Lung (tissue), 11 donors: ENCODE measurements at regions not wholly inside any gene's neighbourhood (a gene's known extent, or its start where the extent isn't known, plus 50 kb on each side); places are given as distances from the start of the nearest gene placed in this dataset.

ENCODE experiments used
- ATAC-seq: fragments of 200-7000 bp; cut with Tn5 transposase; one replicate; pipeline ENCODE4 v1.9.1; 2020; ENCODE audit warnings: moderate number of reproducible peaks; ENCODE audit not compliant: insufficient read depth, low FRiP score
- DNase-seq, 3 donors: peaks; one replicate each; pipeline ENCODE4 v3.0.0-alpha.2; 2013 to 2017
- H3K27ac ChIP-seq, 2 donors: one replicate each; pipeline ENCODE4 v1.5.1; 2013; ENCODE audit warnings: mild to moderate bottlenecking in 2 of 2, moderate library complexity in 2 of 2, control low read depth in 1 of 2, inconsistent platforms in 1 of 2, low read depth in 1 of 2, low read length in 1 of 2
- H3K27me3 ChIP-seq, 3 donors: one replicate each; pipeline ENCODE4 v1.5.1; 2013; ENCODE audit warnings: low read length in 2 of 3; ENCODE audit not compliant: control insufficient read depth in 3 of 3, insufficient read depth in 3 of 3
- H3K36me3 ChIP-seq, 4 donors: one replicate each; pipeline ENCODE4 v1.5.1; 2013; ENCODE audit warnings: low read length in 4 of 4, mild to moderate bottlenecking in 1 of 4, moderate library complexity in 1 of 4; ENCODE audit not compliant: control insufficient read depth in 4 of 4, insufficient read depth in 4 of 4
- H3K4me1 ChIP-seq, 5 donors: one replicate each; pipeline ENCODE4 v1.5.1; 2013; ENCODE audit warnings: low read length in 5 of 5, mild to moderate bottlenecking in 2 of 5, moderate library complexity in 1 of 5; ENCODE audit not compliant: control insufficient read depth in 5 of 5, insufficient read depth in 5 of 5
- H3K4me3 ChIP-seq: one replicate; pipeline ENCODE4 v1.5.1; 2013; ENCODE audit warnings: mild to moderate bottlenecking, control low read depth, moderate library complexity
- H3K9ac ChIP-seq, 2 donors: one replicate each; pipeline ENCODE4 v1.5.1; 2013; ENCODE audit warnings: low read length in 2 of 2, control low read depth in 1 of 2; ENCODE audit not compliant: insufficient read depth in 1 of 2
- H3K9me3 ChIP-seq, 4 donors: one replicate each; pipeline ENCODE4 v1.5.1; 2013; ENCODE audit warnings: low read length in 3 of 4, mild to moderate bottlenecking in 1 of 4, moderate library complexity in 1 of 4; ENCODE audit not compliant: control insufficient read depth in 4 of 4, insufficient read depth in 3 of 4
- CTCF ChIP-seq: IDR thresholded peaks from 2 replicates; pipeline ENCODE4 v1.5.1; 2012; ENCODE audit warnings: mild to moderate bottlenecking; ENCODE audit errors: control extremely low read depth, extremely low read depth
- WGBS, 2 donors: extraction: QIAGEN DNeasy Blood & Tissue Kit; methylation state at CpG; one replicate each; pipeline ENCODE4 v1.1.7; 2013; 5-methylcytosine and 5-hydroxymethylcytosine counted together
- donor health status: control.
- donor health status: control.
- donor health status: Bipolar disorder and iron deficiency.
- donor health status: healthy.
- donor health status: DM: yes; HTN: yes; CAD: no.

- no peak overlapping the region for H3K9ac ChIP-seq
- no peaks in the 10 kb centered on the region for H3K9me3 ChIP-seq
- 86 to 89% methylated on average over 4 of the region's 4 CpGs for WGBS, 2 donors
- no peak overlapping the region for H3K27ac ChIP-seq
- no peak overlapping the region for H3K4me3 ChIP-seq
- no peaks in the 10 kb centered on the region for H3K36me3 ChIP-seq
- no peak for DNase-seq
- ATAC-seq, result no peak
- H3K27me3 ChIP-seq, result peaks cover 0 to 6% (median 0%) of the 10 kb centered on the region in 3 donors
- no peaks in the 10 kb centered on the region for H3K4me1 ChIP-seq
- no peak for TF ChIP-seq CTCF
Observed at GRCh38 chr6:50463931-50464330, 249.4 kb upstream of the TFAP2D start.

GRCh38 chr6:50467931-50468330 lies 245.4 kb upstream of the TFAP2D start:
- Histone ChIP-seq H3K9ac (no peak overlapping the region), H3K36me3 (no peaks in the 10 kb centered on the region), H3K4me1 (no peaks in the 10 kb centered on the region), H3K27ac (no peak overlapping the region), H3K4me3 (no peak overlapping the region), H3K27me3 (peaks cover 0 to 8% (median 0%) of the 10 kb centered on the region in 3 donors), H3K9me3 (no peaks in the 10 kb centered on the region)
- TF ChIP-seq CTCF, result no peak
- DNase-seq (no peak), ATAC-seq (no peak)
- 78 to 83% methylated on average over 4 of the region's 4 CpGs for WGBS, 2 donors

- Histone ChIP-seq H3K4me1 (no peaks in the 10 kb centered on the region), H3K27me3 (peaks cover 0 to 5% (median 0%) of the 10 kb centered on the region in 3 donors), H3K4me3 (no peak overlapping the region), H3K27ac (no peak overlapping the region), H3K9ac (no peak overlapping the region), H3K36me3 (no peaks in the 10 kb centered on the region), H3K9me3 (no peaks in the 10 kb centered on the region)
- ATAC-seq, result no peak
- 84 to 87% methylated on average over 8 of the region's 8 CpGs for WGBS, 2 donors
- no peak for DNase-seq
- TF ChIP-seq CTCF, result no peak
Observed at GRCh38 chr6:50471041-50471440, 242.3 kb upstream of the TFAP2D start.

GRCh38 chr6:50510361-50510760 lies 203.0 kb upstream of the TFAP2D start:
- H3K4me3 ChIP-seq, result no peak overlapping the region

More at GRCh38 chr6:50510361-50510760, 203.0 kb upstream of the TFAP2D start:
- Histone ChIP-seq H3K27ac (no peak overlapping the region), H3K36me3 (no peaks in the 10 kb centered on the region), H3K27me3 (no peaks in the 10 kb centered on the region), H3K4me1 (no peaks in the 10 kb centered on the region), H3K9ac (no peak overlapping the region), H3K9me3 (no peaks in the 10 kb centered on the region)
- no peak for TF ChIP-seq CTCF
- ATAC-seq, result no peak
- no peak for DNase-seq
